ENCODE measurements at regions not wholly inside any gene's neighbourhood (a gene's known extent, or its start where the extent isn't known, plus 50 kb on each side); places are given as distances from the start of the nearest gene placed in this dataset.

DNA sequence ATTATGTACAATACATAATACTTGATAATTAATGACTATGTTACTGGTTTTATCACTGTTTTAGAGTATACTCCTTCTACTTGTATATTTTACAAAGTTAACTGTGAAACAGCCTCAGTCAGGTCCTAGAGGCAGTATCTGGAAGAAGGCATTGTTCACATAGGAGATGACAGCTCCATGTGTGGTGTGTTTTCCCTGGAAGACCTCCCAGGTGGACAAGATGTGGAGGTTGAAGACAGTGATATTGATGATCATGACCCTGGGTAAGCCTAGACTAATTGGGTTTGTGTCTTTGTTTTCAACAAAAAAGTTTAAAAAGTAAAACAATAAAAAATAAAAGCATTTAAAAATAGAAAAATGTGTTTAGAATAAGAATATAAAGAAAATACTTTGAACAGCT is 96.4 kb downstream of the TRIB2 start:
- intact Hi-C loops (cut with micrococcal nuclease), result no loop called here
- Histone ChIP-seq H3K4me3 (ENCODE audit: control extremely low read depth in 1 of 5, extremely low read depth in 1 of 5, insufficient read depth in 1 of 5, low read depth in 2 of 5, low read length in 4 of 5) (no peak overlapping the region), H4K20me1 (ENCODE audit: control insufficient read depth, insufficient read depth, low read length, poor library complexity, severe bottlenecking) (no peaks in the 10 kb centered on the region), H3K36me3 (replicated peaks in 1 of 2; ENCODE audit: control extremely low read depth in 1 of 2, control insufficient read depth in 1 of 2, extremely low read depth in 1 of 2, insufficient read depth in 2 of 2, low read length in 1 of 2) (no peaks in the 10 kb centered on the region), H3K79me2 (ENCODE audit: control insufficient read depth, insufficient read depth, low read length) (no peaks in the 10 kb centered on the region), H3K4me1 (ENCODE audit: control insufficient read depth in 2 of 2, insufficient read depth in 2 of 2, low read length in 2 of 2) (no peaks in the 10 kb centered on the region), H3K4me2 (replicated peaks; ENCODE audit: low read depth, low read length, poor library complexity, severe bottlenecking) (no peak overlapping the region), H3K27me3 (replicated peaks in 1 of 4; ENCODE audit: control extremely low read depth in 1 of 4, control insufficient read depth in 3 of 4, insufficient read depth in 4 of 4, low read length in 3 of 4) (peaks cover 0 to 2% (median 0%) of the 10 kb centered on the region in 4 experiments), H3K9me3 (ENCODE audit: control extremely low read depth in 1 of 3, control insufficient read depth in 2 of 3, insufficient read depth in 1 of 3, low read length in 2 of 3) (no peaks in the 10 kb centered on the region), H2AFZ (ENCODE audit: insufficient read depth, low read depth, low read length, poor library complexity, severe bottlenecking) (no peak overlapping the region), H3K9ac (ENCODE audit: low read length) (no peak overlapping the region), H3K27ac (ENCODE audit: low read length in 2 of 2) (no peak overlapping the region)
- Mint-ChIP-seq H3K4me1 (no peaks in the 10 kb centered on the region), H3K4me3 (no peak overlapping the region), H3K27ac (no peak overlapping the region), H3K9me3 (ENCODE audit: insufficient read depth) (no peaks in the 10 kb centered on the region), H3K27me3 (peaks cover 5% of the 10 kb centered on the region)
- no peak for TF ChIP-seq EZH2 (IDR thresholded peaks at IDR 0.05; ENCODE audit: borderline replicate concordance, insufficient read depth, low read depth, low read length, poor library complexity, severe bottlenecking)
- TF ChIP-seq, protein P1, sequence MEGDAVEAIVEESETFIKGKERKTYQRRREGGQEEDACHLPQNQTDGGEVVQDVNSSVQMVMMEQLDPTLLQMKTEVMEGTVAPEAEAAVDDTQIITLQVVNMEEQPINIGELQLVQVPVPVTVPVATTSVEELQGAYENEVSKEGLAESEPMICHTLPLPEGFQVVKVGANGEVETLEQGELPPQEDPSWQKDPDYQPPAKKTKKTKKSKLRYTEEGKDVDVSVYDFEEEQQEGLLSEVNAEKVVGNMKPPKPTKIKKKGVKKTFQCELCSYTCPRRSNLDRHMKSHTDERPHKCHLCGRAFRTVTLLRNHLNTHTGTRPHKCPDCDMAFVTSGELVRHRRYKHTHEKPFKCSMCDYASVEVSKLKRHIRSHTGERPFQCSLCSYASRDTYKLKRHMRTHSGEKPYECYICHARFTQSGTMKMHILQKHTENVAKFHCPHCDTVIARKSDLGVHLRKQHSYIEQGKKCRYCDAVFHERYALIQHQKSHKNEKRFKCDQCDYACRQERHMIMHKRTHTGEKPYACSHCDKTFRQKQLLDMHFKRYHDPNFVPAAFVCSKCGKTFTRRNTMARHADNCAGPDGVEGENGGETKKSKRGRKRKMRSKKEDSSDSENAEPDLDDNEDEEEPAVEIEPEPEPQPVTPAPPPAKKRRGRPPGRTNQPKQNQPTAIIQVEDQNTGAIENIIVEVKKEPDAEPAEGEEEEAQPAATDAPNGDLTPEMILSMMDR (IDR thresholded peaks at IDR 0.05), result no peak
- ChIA-PET CTCF (no interaction called here), POLR2A (no interaction called here)
- no peak for DNase-seq
- ATAC-seq (ENCODE audit: low read depth), result no peak

DNA sequence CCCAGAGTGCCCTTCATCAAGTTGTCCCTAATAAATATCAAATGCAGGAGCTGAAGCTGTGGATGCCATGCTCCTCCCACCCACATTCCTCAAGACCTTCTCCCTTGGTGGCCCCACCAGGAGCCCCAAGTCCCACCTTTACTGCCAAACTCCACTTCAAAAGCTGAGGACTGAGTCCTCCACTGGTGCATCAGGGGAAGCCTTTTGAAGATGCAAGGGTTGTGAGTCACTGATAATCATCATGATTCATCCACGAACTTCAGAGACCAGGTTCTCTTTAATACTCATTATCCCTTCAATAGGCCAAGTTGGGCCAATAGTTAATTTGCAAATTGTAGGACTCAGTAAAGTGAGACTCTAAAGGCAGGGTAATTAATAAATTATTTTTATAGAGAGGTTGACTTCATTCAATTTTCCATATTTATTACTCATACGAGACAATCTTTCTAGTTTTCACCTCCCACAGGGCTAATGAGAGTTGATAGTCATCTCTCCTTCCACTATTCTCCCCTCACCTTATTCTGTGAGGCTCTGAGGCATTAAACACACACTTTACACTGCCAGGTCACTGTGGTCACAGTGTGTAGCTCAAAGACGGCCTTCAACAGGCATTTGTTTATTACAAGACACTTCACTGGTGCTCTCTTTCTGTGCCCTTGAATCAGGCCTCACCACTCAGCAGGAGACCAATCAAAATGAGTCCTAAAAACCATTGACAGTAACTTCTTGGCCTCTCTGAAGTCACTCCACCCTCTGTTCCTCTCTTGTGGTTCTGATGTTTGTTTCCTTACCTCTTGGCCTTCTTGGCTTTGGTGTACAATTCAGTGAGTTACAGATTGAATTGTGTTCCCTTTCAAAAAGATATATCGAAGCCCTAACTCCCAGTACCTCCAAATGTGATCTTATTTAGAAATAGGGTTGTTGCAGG is 99.9 kb downstream of the TRIB2 start:
- peaks cover 7% of the 10 kb centered on the region for H3K4me1 Mint-ChIP-seq

More for the DNA sequence above, 99.9 kb downstream of the TRIB2 start:
- H3K36me3 ChIP-seq (replicated peaks in 1 of 2; ENCODE audit: control extremely low read depth in 1 of 2, control insufficient read depth in 1 of 2, extremely low read depth in 1 of 2, insufficient read depth in 2 of 2, low read length in 1 of 2), result no peaks in the 10 kb centered on the region
- ATAC-seq (ENCODE audit: low read depth) (no peak), DNase-seq (no peak)
- intact Hi-C loops (cut with micrococcal nuclease), result no loop called here
- TF ChIP-seq, protein P1 (IDR thresholded peaks at IDR 0.05), result no peak
- TF ChIP-seq EZH2 (IDR thresholded peaks at IDR 0.05; ENCODE audit: borderline replicate concordance, insufficient read depth, low read depth, low read length, poor library complexity, severe bottlenecking), result no peak
- ChIA-PET POLR2A (no interaction called here), CTCF (no interaction called here)
- H3K79me2 ChIP-seq (ENCODE audit: control insufficient read depth, insufficient read depth, low read length), result no peaks in the 10 kb centered on the region
- H3K4me1 ChIP-seq (ENCODE audit: control insufficient read depth in 2 of 2, insufficient read depth in 2 of 2, low read length in 2 of 2), result peaks cover 0 to 5% of the 10 kb centered on the region in 2 donors
- no peak overlapping the region for H3K27ac ChIP-seq (ENCODE audit: low read length in 2 of 2)
- H3K4me2 ChIP-seq (replicated peaks; ENCODE audit: low read depth, low read length, poor library complexity, severe bottlenecking), result no peak overlapping the region
- no peaks in the 10 kb centered on the region for H4K20me1 ChIP-seq (ENCODE audit: control insufficient read depth, insufficient read depth, low read length, poor library complexity, severe bottlenecking)
- no peak overlapping the region for H2AFZ ChIP-seq (ENCODE audit: insufficient read depth, low read depth, low read length, poor library complexity, severe bottlenecking)
- peaks cover 0 to 4% (median 1%) of the 10 kb centered on the region in 4 experiments for H3K27me3 ChIP-seq (replicated peaks in 1 of 4; ENCODE audit: control extremely low read depth in 1 of 4, control insufficient read depth in 3 of 4, insufficient read depth in 4 of 4, low read length in 3 of 4)
- H3K4me3 ChIP-seq (ENCODE audit: control extremely low read depth in 1 of 5, extremely low read depth in 1 of 5, insufficient read depth in 1 of 5, low read depth in 2 of 5, low read length in 4 of 5), result no peak overlapping the region
- Mint-ChIP-seq H3K9me3 (ENCODE audit: insufficient read depth) (no peaks in the 10 kb centered on the region), H3K27ac (no peak overlapping the region), H3K27me3 (peaks cover 8% of the 10 kb centered on the region), H3K4me3 (no peak overlapping the region)
- no peaks in the 10 kb centered on the region for H3K9me3 ChIP-seq (ENCODE audit: control extremely low read depth in 1 of 3, control insufficient read depth in 2 of 3, insufficient read depth in 1 of 3, low read length in 2 of 3)
- 87% methylated on average over 2 of the region's 4 CpGs for WGBS (ENCODE audit: insufficient coverage)
- no peak overlapping the region for H3K9ac ChIP-seq (ENCODE audit: low read length)

Measured in B cell (primary cell).